Activated CD8-positive, alpha-beta memory T cell treated with anti-CD3 and anti-CD28 coated beads, Interleukin-2, amount 10 ng/mL, durations not matched to agents 7 days and 5 days (primary cell): ENCODE measurements at regions not wholly inside any gene's neighbourhood (a gene's known extent, or its start where the extent isn't known, plus 50 kb on each side); places are given as distances from the start of the nearest gene placed in this dataset.

Experiments
- ATAC-seq: fragments of 150-1000 bp; cut with Tn5 transposase; one replicate; pipeline ENCODE4 v1.10.0; 2021; ENCODE audit warnings: moderate library complexity
- CTCF ChIA-PET: fragments of 350-600 bp; sonication (Branson Sonifier 250); formaldehyde crosslinking; loops from one replicate; lab custom pipeline; 2021; ENCODE audit warnings: antibody characterized with exemption; lab: Charles Lee
- DNase-seq: peaks from one replicate; pipeline ENCODE4 v3.0.0-alpha.2; 2020
- H3K27ac Mint-ChIP-seq: one replicate; pipeline ENCODE4 v1.8.0; 2021; ENCODE audit warnings: mild to moderate bottlenecking, mixed read lengths
- H3K27me3 Mint-ChIP-seq: one replicate; pipeline ENCODE4 v1.8.0; 2021; ENCODE audit warnings: mixed read lengths
- H3K36me3 Mint-ChIP-seq: one replicate; pipeline ENCODE4 v1.8.0; 2021; ENCODE audit warnings: mild to moderate bottlenecking, mixed read lengths
- H3K4me1 Mint-ChIP-seq: one replicate; pipeline ENCODE4 v1.8.0; 2021; ENCODE audit warnings: mixed read lengths
- H3K4me3 Mint-ChIP-seq: one replicate; pipeline ENCODE4 v1.8.0; 2021; ENCODE audit warnings: mild to moderate bottlenecking, moderate library complexity, mixed read lengths
- H3K9me3 Mint-ChIP-seq: one replicate; pipeline ENCODE4 v1.8.0; 2022; ENCODE audit warnings: low read depth, mixed read lengths

GRCh38 chr5:87686018-87686417 is 273.3 kb upstream of the CCNH start:
- Mint-ChIP-seq H3K27me3 (no peaks in the 10 kb centered on the region), H3K27ac (no peak overlapping the region), H3K36me3 (no peaks in the 10 kb centered on the region), H3K4me3 (no peak overlapping the region), H3K4me1 (peaks cover 2% of the 10 kb centered on the region), H3K9me3 (peaks cover 3% of the 10 kb centered on the region)
- DNase-seq (no peak), ATAC-seq (no peak)
- CTCF ChIA-PET, result no interaction called here

GRCh38 chr5:87674235-87674634 is 261.5 kb upstream of the CCNH start:
- Mint-ChIP-seq H3K4me3 (no peak overlapping the region), H3K27me3 (no peaks in the 10 kb centered on the region), H3K27ac (no peak overlapping the region), H3K9me3 (no peaks in the 10 kb centered on the region), H3K4me1 (no peaks in the 10 kb centered on the region), H3K36me3 (no peaks in the 10 kb centered on the region)
- ATAC-seq, result no peak
- CTCF ChIA-PET, result no interaction called here
- no peak for DNase-seq

GRCh38 chr5:87671146-87671545 is 258.4 kb upstream of the CCNH start:
- Mint-ChIP-seq H3K4me1 (no peaks in the 10 kb centered on the region), H3K27me3 (no peaks in the 10 kb centered on the region), H3K4me3 (no peak overlapping the region), H3K9me3 (no peaks in the 10 kb centered on the region), H3K27ac (no peak overlapping the region), H3K36me3 (no peaks in the 10 kb centered on the region)
- ATAC-seq (no peak), DNase-seq (no peak)
- CTCF ChIA-PET, result no interaction called here

GRCh38 chr5:87665166-87665565 is 252.4 kb upstream of the CCNH start:
- Mint-ChIP-seq H3K4me1 (no peaks in the 10 kb centered on the region), H3K27ac (no peak overlapping the region), H3K4me3 (no peak overlapping the region), H3K27me3 (no peaks in the 10 kb centered on the region), H3K36me3 (no peaks in the 10 kb centered on the region), H3K9me3 (no peaks in the 10 kb centered on the region)
- CTCF ChIA-PET, result no interaction called here
- DNase-seq (no peak), ATAC-seq (no peak)

GRCh38 chr5:87661784-87662566 is 249.2 kb upstream of the CCNH start:
- H3K9me3 Mint-ChIP-seq, result no peaks in the 10 kb centered on the region
- H3K27me3 Mint-ChIP-seq, result no peaks in the 10 kb centered on the region
- no peak for ATAC-seq
- H3K4me3 Mint-ChIP-seq, result no peak overlapping the region
- no peak overlapping the region for H3K27ac Mint-ChIP-seq
- no peak for DNase-seq
- no peaks in the 10 kb centered on the region for H3K4me1 Mint-ChIP-seq
- CTCF ChIA-PET, result no interaction called here
- H3K36me3 Mint-ChIP-seq, result no peaks in the 10 kb centered on the region

GRCh38 chr5:87653242-87653641 is 240.5 kb upstream of the CCNH start:
- H3K27me3 Mint-ChIP-seq, result no peaks in the 10 kb centered on the region
- CTCF ChIA-PET, result no interaction called here
- H3K9me3 Mint-ChIP-seq, result no peaks in the 10 kb centered on the region
- H3K4me1 Mint-ChIP-seq, result no peaks in the 10 kb centered on the region
- no peak overlapping the region for H3K4me3 Mint-ChIP-seq
- H3K27ac Mint-ChIP-seq, result no peak overlapping the region
- ATAC-seq (no peak), DNase-seq (no peak)
- no peaks in the 10 kb centered on the region for H3K36me3 Mint-ChIP-seq

GRCh38 chr5:87650284-87650683 is 237.6 kb upstream of the CCNH start:
- H3K9me3 Mint-ChIP-seq, result no peaks in the 10 kb centered on the region
- CTCF ChIA-PET, result no interaction called here
- H3K4me1 Mint-ChIP-seq, result no peaks in the 10 kb centered on the region
- H3K36me3 Mint-ChIP-seq, result no peaks in the 10 kb centered on the region
- no peaks in the 10 kb centered on the region for H3K27me3 Mint-ChIP-seq
- DNase-seq (no peak), ATAC-seq (no peak)
- no peak overlapping the region for H3K4me3 Mint-ChIP-seq
- H3K27ac Mint-ChIP-seq, result no peak overlapping the region

- no peaks in the 10 kb centered on the region for H3K27me3 Mint-ChIP-seq
- H3K9me3 Mint-ChIP-seq, result no peaks in the 10 kb centered on the region
- DNase-seq (no peak), ATAC-seq (no peak)
- no peaks in the 10 kb centered on the region for H3K4me1 Mint-ChIP-seq
- CTCF ChIA-PET, result no interaction called here
- H3K4me3 Mint-ChIP-seq, result no peak overlapping the region
- H3K36me3 Mint-ChIP-seq, result no peaks in the 10 kb centered on the region
- H3K27ac Mint-ChIP-seq, result no peak overlapping the region
These were observed 236.7 kb upstream of the CCNH start for GRCh38 chr5:87649455-87649854.

GRCh38 chr5:87645224-87645623 is 232.5 kb upstream of the CCNH start:
- no peak for DNase-seq
- CTCF ChIA-PET, result no interaction called here
- Mint-ChIP-seq H3K4me3 (no peak overlapping the region), H3K27me3 (no peaks in the 10 kb centered on the region), H3K9me3 (no peaks in the 10 kb centered on the region), H3K36me3 (no peaks in the 10 kb centered on the region), H3K27ac (no peak overlapping the region), H3K4me1 (no peaks in the 10 kb centered on the region)
- ATAC-seq, result no peak

GRCh38 chr5:87640902-87641301 is 228.2 kb upstream of the CCNH start:
- DNase-seq (no peak), ATAC-seq (no peak)
- H3K27ac Mint-ChIP-seq, result no peak overlapping the region
- CTCF ChIA-PET, result no interaction called here
- no peaks in the 10 kb centered on the region for H3K9me3 Mint-ChIP-seq
- no peaks in the 10 kb centered on the region for H3K36me3 Mint-ChIP-seq
- H3K27me3 Mint-ChIP-seq, result no peaks in the 10 kb centered on the region
- no peak overlapping the region for H3K4me3 Mint-ChIP-seq
- no peaks in the 10 kb centered on the region for H3K4me1 Mint-ChIP-seq

GRCh38 chr5:87627363-87627762 is 214.6 kb upstream of the CCNH start:
- CTCF ChIA-PET, result no interaction called here
- DNase-seq (no peak), ATAC-seq (no peak)
- H3K27me3 Mint-ChIP-seq, result no peaks in the 10 kb centered on the region
- H3K4me1 Mint-ChIP-seq, result no peaks in the 10 kb centered on the region
- H3K4me3 Mint-ChIP-seq, result no peak overlapping the region
- no peaks in the 10 kb centered on the region for H3K9me3 Mint-ChIP-seq
- H3K27ac Mint-ChIP-seq, result no peak overlapping the region
- H3K36me3 Mint-ChIP-seq, result no peaks in the 10 kb centered on the region

- ATAC-seq (no peak), DNase-seq (no peak)
- H3K36me3 Mint-ChIP-seq, result no peaks in the 10 kb centered on the region
- CTCF ChIA-PET, result no interaction called here
- H3K27me3 Mint-ChIP-seq, result no peaks in the 10 kb centered on the region
- H3K27ac Mint-ChIP-seq, result no peak overlapping the region
- H3K9me3 Mint-ChIP-seq, result no peaks in the 10 kb centered on the region
- H3K4me3 Mint-ChIP-seq, result no peak overlapping the region
- no peaks in the 10 kb centered on the region for H3K4me1 Mint-ChIP-seq
These were observed 195.7 kb upstream of the CCNH start for GRCh38 chr5:87608385-87608784.

- CTCF ChIA-PET, result no interaction called here
- Mint-ChIP-seq H3K36me3 (no peaks in the 10 kb centered on the region), H3K27me3 (no peaks in the 10 kb centered on the region), H3K9me3 (no peaks in the 10 kb centered on the region), H3K4me3 (no peak overlapping the region), H3K4me1 (no peaks in the 10 kb centered on the region), H3K27ac (no peak overlapping the region)
- ATAC-seq, result no peak
- DNase-seq, result no peak
These were observed 192.9 kb upstream of the CCNH start for GRCh38 chr5:87605663-87606062.

GRCh38 chr5:87599778-87600177 is 187.0 kb upstream of the CCNH start:
- H3K9me3 Mint-ChIP-seq, result peaks cover 2% of the 10 kb centered on the region
- H3K4me1 Mint-ChIP-seq, result no peaks in the 10 kb centered on the region
- CTCF ChIA-PET, result no interaction called here
- ATAC-seq (no peak), DNase-seq (no peak)
- H3K27ac Mint-ChIP-seq, result no peak overlapping the region
- no peaks in the 10 kb centered on the region for H3K27me3 Mint-ChIP-seq
- no peak overlapping the region for H3K4me3 Mint-ChIP-seq
- H3K36me3 Mint-ChIP-seq, result no peaks in the 10 kb centered on the region

- no peak overlapping the region for H3K4me3 Mint-ChIP-seq
- H3K27ac Mint-ChIP-seq, result no peak overlapping the region
- DNase-seq (no peak), ATAC-seq (no peak)
- H3K9me3 Mint-ChIP-seq, result peaks cover 2% of the 10 kb centered on the region
- CTCF ChIA-PET, result no interaction called here
- no peaks in the 10 kb centered on the region for H3K36me3 Mint-ChIP-seq
- no peaks in the 10 kb centered on the region for H3K27me3 Mint-ChIP-seq
- no peaks in the 10 kb centered on the region for H3K4me1 Mint-ChIP-seq
These were observed 185.7 kb upstream of the CCNH start for GRCh38 chr5:87598460-87598859.
